Frontal cortex (tissue), 3 donors: ENCODE measurements at regions not wholly inside any gene's neighbourhood (a gene's known extent, or its start where the extent isn't known, plus 50 kb on each side); places are given as distances from the start of the nearest gene placed in this dataset.

Experiments used
- DNase-seq, 2 donors: peaks; one replicate each; pipeline ENCODE4 v3.0.0; 2012; ENCODE audit warnings: low spot score in 2 of 2
- FAIRE-seq: peaks from 2 replicates; lab custom pipeline; 2012; peaks lifted over from hg19 to GRCh38; lab: Jason Lieb, UNC
- donor health status: control.
- donor health status: control.
- donor health status: control.

- DNase-seq (no peak), FAIRE-seq (no peak)
These were observed 867.6 kb downstream of the EPHA3 start for GRCh38 chr3:89974903-89975519.

- DNase-seq (no peak), FAIRE-seq (no peak)
These were observed 876.0 kb downstream of the EPHA3 start for GRCh38 chr3:89983449-89983848.

- no peak for DNase-seq
- no peak for FAIRE-seq
These were observed 897.9 kb downstream of the EPHA3 start for GRCh38 chr3:90005281-90005847.

- no peak for FAIRE-seq
These were observed 900.5 kb downstream of the EPHA3 start for GRCh38 chr3:90007778-90008499.

GRCh38 chr3:90010341-90010740 lies 902.9 kb downstream of the EPHA3 start:
- DNase-seq = no peak
- FAIRE-seq = no peak

More at GRCh38 chr3:90007778-90008499, 900.5 kb downstream of the EPHA3 start:
- peak in 1 of 2 donors; percentile 1 for DNase-seq

GRCh38 chr3:90011131-90011530 lies 903.7 kb downstream of the EPHA3 start:
- DNase-seq (no peak), FAIRE-seq (no peak)

GRCh38 chr3:90011596-90011995 lies 904.2 kb downstream of the EPHA3 start:
- FAIRE-seq = no peak

GRCh38 chr3:90011996-90012395 lies 904.6 kb downstream of the EPHA3 start:
- DNase-seq = no peak
- FAIRE-seq = no peak

More at GRCh38 chr3:90011596-90011995, 904.2 kb downstream of the EPHA3 start:
- DNase-seq = no peak

GRCh38 chr3:90015688-90016356 lies 908.4 kb downstream of the EPHA3 start:
- DNase-seq = peak in 1 of 2 donors; percentile 1

GRCh38 chr3:90016555-90016954 lies 909.1 kb downstream of the EPHA3 start:
- DNase-seq = no peak
- no peak for FAIRE-seq

More at GRCh38 chr3:90015688-90016356, 908.4 kb downstream of the EPHA3 start:
- FAIRE-seq = no peak

GRCh38 chr3:90018779-90019178 lies 911.4 kb downstream of the EPHA3 start:
- no peak for DNase-seq
- FAIRE-seq = no peak

GRCh38 chr3:90025019-90025418 lies 917.6 kb downstream of the EPHA3 start:
- DNase-seq (no peak), FAIRE-seq (no peak)

GRCh38 chr3:90026406-90026805 lies 919.0 kb downstream of the EPHA3 start:
- no peak for FAIRE-seq
- no peak for DNase-seq

GRCh38 chr3:90031121-90031520 lies 923.7 kb downstream of the EPHA3 start:
- no peak for DNase-seq
- FAIRE-seq = no peak

- FAIRE-seq (no peak), DNase-seq (no peak)
These were observed 925.7 kb downstream of the EPHA3 start for GRCh38 chr3:90032980-90033641.

- no peak for DNase-seq
- FAIRE-seq = no peak
These were observed 926.6 kb downstream of the EPHA3 start for GRCh38 chr3:90034038-90034437.

- FAIRE-seq = no peak
- DNase-seq = no peak
These were observed 928.2 kb downstream of the EPHA3 start for GRCh38 chr3:90035643-90036042.

GRCh38 chr3:90036939-90037469 lies 929.6 kb downstream of the EPHA3 start:
- FAIRE-seq = no peak

GRCh38 chr3:90039994-90040393 lies 932.6 kb downstream of the EPHA3 start:
- no peak for DNase-seq
- no peak for FAIRE-seq

More at GRCh38 chr3:90036939-90037469, 929.6 kb downstream of the EPHA3 start:
- DNase-seq = no peak

GRCh38 chr3:90040554-90040953 lies 933.1 kb downstream of the EPHA3 start:
- DNase-seq (no peak), FAIRE-seq (peak; percentile 61)
